Loucy (cell line): ENCODE measurements at regions not wholly inside any gene's neighbourhood (a gene's known extent, or its start where the extent isn't known, plus 50 kb on each side); places are given as distances from the start of the nearest gene placed in this dataset.

Source experiments
- H2AFZ ChIP-seq: fragments of 200-600 bp; sonication (generic); 2 replicates; pipeline ENCODE4 v1.6.0; 2016; ENCODE audit warnings: antibody characterized with exemption, mild to moderate bottlenecking, low read length, moderate library complexity
- H3F3A ChIP-seq: fragments of 200-600 bp; 2 replicates; pipeline ENCODE4 v1.6.0; 2016; ENCODE audit warnings: antibody characterized with exemption, low read depth, mild to moderate bottlenecking
- H3K27me3 ChIP-seq: fragments of 200-600 bp; sonication (generic); 2 replicates; pipeline ENCODE4 v1.6.1; 2014; ENCODE audit warnings: low read length, mild to moderate bottlenecking; ENCODE audit not compliant: insufficient read depth, poor library complexity, severe bottlenecking
- H3K36me3 ChIP-seq: fragments of 200-600 bp; sonication (generic); 2 replicates; pipeline ENCODE4 v1.6.1; 2016; ENCODE audit warnings: low read length; ENCODE audit not compliant: insufficient read depth
- H3K4me1 ChIP-seq: fragments of 200-600 bp; sonication (generic); 2 replicates; pipeline ENCODE4 v1.5.1; 2014; ENCODE audit warnings: low read length, mild to moderate bottlenecking; ENCODE audit not compliant: insufficient read depth, poor library complexity, severe bottlenecking
- H3K4me2 ChIP-seq: fragments of 200-600 bp; sonication (generic); 2 replicates; pipeline ENCODE4 v1.6.0; 2014; ENCODE audit warnings: antibody characterized with exemption, low read length, low read depth, mild to moderate bottlenecking; ENCODE audit not compliant: poor library complexity, severe bottlenecking
- H3K4me3 ChIP-seq: fragments of 200-600 bp; sonication (generic); 2 replicates; pipeline ENCODE4 v1.5.1; 2014; ENCODE audit warnings: low read length, mild to moderate bottlenecking, mixed read lengths; ENCODE audit not compliant: poor library complexity, severe bottlenecking
- H3K79me2 ChIP-seq: fragments of 200-600 bp; sonication (generic); 2 replicates; pipeline ENCODE4 v1.6.1; 2014; ENCODE audit warnings: low read length; ENCODE audit not compliant: insufficient read depth
- H3K9ac ChIP-seq: fragments of 200-600 bp; sonication (generic); 2 replicates; pipeline ENCODE4 v1.6.0; 2014; ENCODE audit warnings: mild to moderate bottlenecking, low read depth, low read length, moderate library complexity; ENCODE audit not compliant: poor library complexity, severe bottlenecking
- H3K9me2 ChIP-seq: fragments of 200-600 bp; sonication (generic); replicated peaks from 2 replicates; pipeline ENCODE4 v1.6.1; 2016; ENCODE audit warnings: low read depth, low read length, mixed read lengths
- H3K9me3 ChIP-seq: fragments of 200-600 bp; sonication (generic); 2 replicates; pipeline ENCODE4 v1.6.1; 2014; ENCODE audit warnings: mild to moderate bottlenecking, antibody characterized with exemption, low read length, low read depth; ENCODE audit not compliant: insufficient read depth
- H4K20me1 ChIP-seq: fragments of 200-600 bp; sonication (generic); 2 replicates; pipeline ENCODE4 v1.6.0; 2014; ENCODE audit warnings: antibody characterized with exemption, low read length, mild to moderate bottlenecking; ENCODE audit not compliant: insufficient read depth, poor library complexity, severe bottlenecking
- CTCF ChIP-seq: fragments of 200-600 bp; sonication (generic); conservative IDR thresholded peaks from 2 replicates; pipeline ENCODE4 v1.5.1; 2014; ENCODE audit warnings: mild to moderate bottlenecking, antibody characterized with exemption, low read length
- EZH2phosphoT487 ChIP-seq: fragments of 200-600 bp; IDR thresholded peaks from 2 replicates; pipeline ENCODE4 v1.6.1; 2018; ENCODE audit warnings: antibody characterized with exemption, mild to moderate bottlenecking, moderate library complexity, borderline replicate concordance

- no peak overlapping the region for H3K4me2 ChIP-seq
- TF ChIP-seq EZH2phosphoT487 (no peak), CTCF (no peak)
- H3K27me3 ChIP-seq: no peaks in the 10 kb centered on the region
- peaks cover 23% of the 10 kb centered on the region for H3K4me1 ChIP-seq
- H3K9ac ChIP-seq: no peak overlapping the region
- no peaks in the 10 kb centered on the region for H3K9me2 ChIP-seq
- H3K79me2 ChIP-seq: no peaks in the 10 kb centered on the region
- no peak overlapping the region for H3K4me3 ChIP-seq
- no peak overlapping the region for H2AFZ ChIP-seq
- no peaks in the 10 kb centered on the region for H3K36me3 ChIP-seq
- H3F3A ChIP-seq: peaks cover 4% of the 10 kb centered on the region; the same call in 1 of the 2 replicates
- no peaks in the 10 kb centered on the region for H3K9me3 ChIP-seq
- H4K20me1 ChIP-seq: no peaks in the 10 kb centered on the region
These were observed 51.5 kb upstream of the PHF21B start for GRCh38 chr22:45061332-45061731.

GRCh38 chr22:45064313-45065278 is 54.8 kb upstream of the PHF21B start:
- no peaks in the 10 kb centered on the region for H3F3A ChIP-seq
- no peaks in the 10 kb centered on the region for H3K9me2 ChIP-seq
- H3K9ac ChIP-seq: no peak overlapping the region
- no peaks in the 10 kb centered on the region for H3K36me3 ChIP-seq
- H3K4me3 ChIP-seq: no peak overlapping the region
- H3K4me1 ChIP-seq: peaks cover 2% of the 10 kb centered on the region
- no peak overlapping the region for H2AFZ ChIP-seq
- H3K27me3 ChIP-seq: no peaks in the 10 kb centered on the region
- H3K79me2 ChIP-seq: no peaks in the 10 kb centered on the region
- H3K4me2 ChIP-seq: no peak overlapping the region
- H3K9me3 ChIP-seq: no peaks in the 10 kb centered on the region
- TF ChIP-seq CTCF (no peak), EZH2phosphoT487 (no peak)
- H4K20me1 ChIP-seq: no peaks in the 10 kb centered on the region

GRCh38 chr22:45065726-45066125 is 55.9 kb upstream of the PHF21B start:
- Histone ChIP-seq H3K9me2 (no peaks in the 10 kb centered on the region), H3K79me2 (no peaks in the 10 kb centered on the region), H3K27me3 (no peaks in the 10 kb centered on the region), H3K4me2 (no peak overlapping the region), H4K20me1 (no peaks in the 10 kb centered on the region), H3K4me3 (no peak overlapping the region), H3K9me3 (no peaks in the 10 kb centered on the region), H3K4me1 (no peaks in the 10 kb centered on the region), H3K36me3 (no peaks in the 10 kb centered on the region), H2AFZ (no peak overlapping the region), H3F3A (no peaks in the 10 kb centered on the region), H3K9ac (no peak overlapping the region)
- TF ChIP-seq CTCF: no peak
- TF ChIP-seq EZH2phosphoT487: no peak
